Esophagus muscularis mucosa (tissue), 4 donors: ENCODE measurements at regions not wholly inside any gene's neighbourhood (a gene's known extent, or its start where the extent isn't known, plus 50 kb on each side); places are given as distances from the start of the nearest gene placed in this dataset.

Source experiments
- DNase-seq: peaks from one replicate; pipeline ENCODE4 v3.0.0-alpha.2; 2017; ENCODE audit errors: extremely low spot score
- H3K27ac ChIP-seq, 4 donors: fragments of 200-600 bp; sonication (generic); replicated peaks in 1 of 4; 1 replicate in 3 of 4; 2 replicates in 1 of 4; pipeline ENCODE4 v1.5.1; 2016 to 2019; ENCODE audit warnings: mild to moderate bottlenecking in 1 of 4
- H3K27me3 ChIP-seq, 4 donors: fragments of 200-600 bp; sonication (generic); one replicate each; pipeline versions ENCODE4 v1.5.1 to v1.6.0; 2016 to 2019
- H3K36me3 ChIP-seq, 4 donors: fragments of 200-600 bp; sonication (generic); one replicate each; pipeline ENCODE4 v1.5.1; 2016 to 2019
- H3K4me1 ChIP-seq, 4 donors: fragments of 200-600 bp; sonication (generic); one replicate each; pipeline ENCODE4 v1.5.1; 2016 to 2019
- H3K4me3 ChIP-seq, 4 donors: fragments of 200-600 bp; sonication (generic); 1 replicate in 2 of 4; 2 replicates in 2 of 4; pipeline ENCODE4 v1.5.1; 2016 to 2019; ENCODE audit warnings: mild to moderate bottlenecking in 4 of 4, moderate library complexity in 1 of 4
- H3K9me3 ChIP-seq, 4 donors: fragments of 200-600 bp; sonication (generic); 1 replicate in 3 of 4; 2 replicates in 1 of 4; pipeline ENCODE4 v1.5.1; 2016 to 2019
- EP300 ChIP-seq: sonication (generic); formaldehyde crosslinking; IDR thresholded peaks from one replicate; pipeline ENCODE4 v1.6.1; 2017; ENCODE audit warnings: antibody characterized with exemption
- POLR2A ChIP-seq: fragments of 450-650 bp; IDR thresholded peaks from one replicate; pipeline ENCODE4 v1.6.1; 2017; ENCODE audit warnings: antibody characterized with exemption, moderate library complexity, mild to moderate bottlenecking, low read depth
- POLR2AphosphoS5 ChIP-seq, 2 donors: sonication (generic); formaldehyde crosslinking; IDR thresholded peaks; one replicate each; pipeline ENCODE4 v1.6.1; 2017; ENCODE audit warnings: antibody characterized with exemption in 2 of 2
- WGBS: methylation state at CpG from one replicate; pipeline ENCODE4 v1.1.5; 2018; 5-methylcytosine and 5-hydroxymethylcytosine counted together
- intact Hi-C: fragments of 100-400 bp; cut with DNase I; formaldehyde crosslinking; loops from one replicate; pipeline ENCODE4 v1.15.1; 2023
- TF ChIP-seq, protein P1 (sequence below), 3 experiments: fragments of 200-600 bp in 2 of 3; fragments of 450-650 bp in 1 of 3; sonication (generic) in 2 of 3; IDR thresholded peaks; one replicate each; pipeline ENCODE4 v1.5.1; 2017 to 2019; ENCODE audit warnings: antibody characterized with exemption in 3 of 3, mild to moderate bottlenecking in 2 of 3, moderate library complexity in 1 of 3

DNA sequence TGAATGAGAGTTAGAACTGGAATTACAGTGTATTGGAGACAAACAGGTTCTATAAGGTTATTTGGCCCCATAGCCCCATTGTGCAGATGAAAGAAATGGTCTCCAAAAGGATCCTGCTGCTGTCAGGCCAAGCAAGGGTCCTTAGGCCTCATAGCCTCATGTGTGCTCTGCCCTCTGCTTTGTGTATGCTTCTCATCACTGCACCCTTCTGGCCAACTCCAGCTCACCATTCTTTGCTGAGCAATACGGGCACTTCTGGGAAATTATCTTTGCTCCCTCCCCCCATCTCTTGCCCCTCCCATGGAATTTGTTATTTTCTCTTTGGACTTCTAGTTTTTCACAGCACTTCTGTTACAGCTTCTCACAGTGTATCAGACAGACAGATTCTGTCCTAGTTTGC lies 298.8 kb downstream of the FOXA2 start:
- WGBS: 67% methylated on average over 1 of the region's 1 CpG

DNA sequence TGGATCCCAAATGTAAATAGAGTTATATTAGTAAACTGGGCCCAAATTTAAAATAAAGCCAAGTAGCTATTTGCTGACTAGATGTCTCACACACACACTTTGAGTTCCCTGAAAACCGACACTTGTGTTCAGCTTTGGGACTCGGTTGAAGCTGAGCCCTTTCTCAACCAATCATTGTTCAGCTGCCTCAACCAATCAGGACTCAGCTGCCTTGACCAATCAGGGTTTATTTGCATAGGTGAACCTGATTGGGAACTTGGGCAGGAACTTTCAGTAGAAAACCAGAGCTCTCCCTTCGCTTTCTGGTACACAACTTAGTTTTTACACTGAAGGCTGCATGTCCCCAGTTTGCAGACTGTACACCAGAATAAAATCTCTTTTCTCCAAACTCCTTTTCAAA lies 301.7 kb downstream of the FOXA2 start:
- Histone ChIP-seq H3K9me3 (no peaks in the 10 kb centered on the region), H3K4me1 (no peaks in the 10 kb centered on the region), H3K4me3 (no peak overlapping the region), H3K27me3 (peaks cover 0 to 4% (median 0%) of the 10 kb centered on the region in 4 donors), H3K36me3 (no peaks in the 10 kb centered on the region), H3K27ac (no peak overlapping the region)
- TF ChIP-seq POLR2A (no peak), EP300 (no peak), POLR2AphosphoS5 (IDR thresholded peaks at IDR 0.05) (no peak)
- TF ChIP-seq, protein P1, sequence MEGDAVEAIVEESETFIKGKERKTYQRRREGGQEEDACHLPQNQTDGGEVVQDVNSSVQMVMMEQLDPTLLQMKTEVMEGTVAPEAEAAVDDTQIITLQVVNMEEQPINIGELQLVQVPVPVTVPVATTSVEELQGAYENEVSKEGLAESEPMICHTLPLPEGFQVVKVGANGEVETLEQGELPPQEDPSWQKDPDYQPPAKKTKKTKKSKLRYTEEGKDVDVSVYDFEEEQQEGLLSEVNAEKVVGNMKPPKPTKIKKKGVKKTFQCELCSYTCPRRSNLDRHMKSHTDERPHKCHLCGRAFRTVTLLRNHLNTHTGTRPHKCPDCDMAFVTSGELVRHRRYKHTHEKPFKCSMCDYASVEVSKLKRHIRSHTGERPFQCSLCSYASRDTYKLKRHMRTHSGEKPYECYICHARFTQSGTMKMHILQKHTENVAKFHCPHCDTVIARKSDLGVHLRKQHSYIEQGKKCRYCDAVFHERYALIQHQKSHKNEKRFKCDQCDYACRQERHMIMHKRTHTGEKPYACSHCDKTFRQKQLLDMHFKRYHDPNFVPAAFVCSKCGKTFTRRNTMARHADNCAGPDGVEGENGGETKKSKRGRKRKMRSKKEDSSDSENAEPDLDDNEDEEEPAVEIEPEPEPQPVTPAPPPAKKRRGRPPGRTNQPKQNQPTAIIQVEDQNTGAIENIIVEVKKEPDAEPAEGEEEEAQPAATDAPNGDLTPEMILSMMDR (IDR thresholded peaks at IDR 0.05): no peak
- 84% methylated on average over 3 of the region's 3 CpGs for WGBS
- no peak for DNase-seq
- intact Hi-C loops: no loop called here

More for the DNA sequence above, 298.8 kb downstream of the FOXA2 start:
- H3K4me1 ChIP-seq: no peaks in the 10 kb centered on the region
- no peak for TF ChIP-seq POLR2A
- no peak for TF ChIP-seq EP300
- TF ChIP-seq, protein P1 (IDR thresholded peaks at IDR 0.05): no peak
- no peak for TF ChIP-seq POLR2AphosphoS5 (IDR thresholded peaks at IDR 0.05)
- H3K9me3 ChIP-seq: no peaks in the 10 kb centered on the region
- peaks cover 0 to 15% (median 0%) of the 10 kb centered on the region in 4 donors for H3K27me3 ChIP-seq
- DNase-seq: no peak
- no peaks in the 10 kb centered on the region for H3K36me3 ChIP-seq
- H3K27ac ChIP-seq: no peak overlapping the region
- intact Hi-C loops: no loop called here
- H3K4me3 ChIP-seq: no peak overlapping the region

DNA sequence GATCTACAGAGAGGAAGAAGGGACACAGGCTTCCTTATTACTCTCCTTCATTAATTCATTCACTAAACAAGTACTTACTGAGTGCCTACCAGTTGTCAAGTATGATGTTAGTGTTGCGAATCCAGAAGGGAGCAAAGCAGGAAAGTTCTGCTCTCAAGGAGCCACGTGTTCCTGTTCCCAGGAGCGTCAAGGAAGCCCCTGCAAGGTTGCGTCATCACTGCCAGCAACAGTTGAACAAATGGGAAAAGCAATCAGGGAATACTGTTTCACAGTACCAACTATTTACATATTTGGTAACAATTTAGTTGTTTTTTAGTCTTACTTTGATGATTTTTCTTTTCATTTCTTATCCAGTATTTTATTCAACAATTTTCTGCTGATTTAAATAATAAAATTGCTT lies 310.0 kb downstream of the FOXA2 start:
- intact Hi-C loops: no loop called here
- 74% methylated on average over 4 of the region's 4 CpGs for WGBS
- H3K4me1 ChIP-seq: peaks cover 0 to 20% (median 10%) of the 10 kb centered on the region in 4 donors
- no peaks in the 10 kb centered on the region for H3K36me3 ChIP-seq
- TF ChIP-seq POLR2AphosphoS5 (IDR thresholded peaks at IDR 0.05): no peak
- no peak for TF ChIP-seq POLR2A
- no peak for TF ChIP-seq EP300
- TF ChIP-seq, protein P1 (IDR thresholded peaks at IDR 0.05): no peak
- no peaks in the 10 kb centered on the region for H3K9me3 ChIP-seq
- no peak overlapping the region for H3K4me3 ChIP-seq
- no peak overlapping the region for H3K27ac ChIP-seq
- no peak for DNase-seq
- no peaks in the 10 kb centered on the region for H3K27me3 ChIP-seq

DNA sequence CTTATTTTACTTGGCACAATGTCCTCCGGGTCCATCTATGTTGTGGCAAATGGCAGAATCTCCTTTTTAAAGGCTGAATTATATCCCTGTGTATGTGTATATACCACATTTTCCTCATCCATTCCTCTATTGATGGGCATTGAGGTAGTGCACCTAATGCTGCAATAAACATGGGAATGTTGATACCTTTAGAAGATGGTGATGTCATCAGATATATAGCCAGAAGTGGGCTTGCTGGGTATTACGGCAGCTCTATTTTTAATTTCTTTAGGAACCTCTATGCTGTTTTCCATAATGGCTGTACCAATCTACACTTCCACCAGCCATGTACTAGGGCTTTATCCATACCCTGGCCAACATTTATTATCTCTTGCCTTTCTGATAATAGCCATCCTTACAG lies 315.7 kb downstream of the FOXA2 start:
- Histone ChIP-seq H3K36me3 (no peaks in the 10 kb centered on the region), H3K4me3 (no peak overlapping the region), H3K9me3 (no peaks in the 10 kb centered on the region), H3K27me3 (no peaks in the 10 kb centered on the region), H3K4me1 (peaks cover 0 to 20% (median 10%) of the 10 kb centered on the region in 4 donors), H3K27ac (no peak overlapping the region)
- TF ChIP-seq POLR2A (no peak), POLR2AphosphoS5 (IDR thresholded peaks at IDR 0.05) (no peak), EP300 (no peak)
- TF ChIP-seq, protein P1 (IDR thresholded peaks at IDR 0.05): no peak
- DNase-seq: no peak
- intact Hi-C loops: no loop called here
- 78% methylated on average over 2 of the region's 2 CpGs for WGBS

DNA sequence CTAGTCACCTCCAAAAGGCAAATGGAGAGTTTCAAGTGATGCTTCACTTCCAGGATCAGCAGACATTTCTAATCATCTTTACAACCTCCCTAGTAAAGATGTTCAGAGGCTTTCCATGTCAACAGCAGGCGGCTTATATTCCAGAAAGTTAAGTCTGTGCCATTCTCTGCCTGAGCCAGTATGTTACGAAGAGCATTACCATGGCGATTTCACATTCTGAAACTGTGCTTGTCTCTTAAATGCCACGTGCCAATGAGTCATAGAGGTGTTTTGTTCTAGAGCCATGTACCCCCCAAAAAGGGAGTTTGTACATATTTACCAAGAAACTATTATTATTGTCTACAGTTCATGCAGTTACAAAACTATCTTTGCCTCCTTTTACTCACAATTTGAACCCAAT lies 319.5 kb downstream of the FOXA2 start:
- DNase-seq: no peak
- H3K36me3 ChIP-seq: no peaks in the 10 kb centered on the region
- TF ChIP-seq, protein P1 (IDR thresholded peaks at IDR 0.05): no peak
- TF ChIP-seq POLR2A (no peak), EP300 (no peak)
- no peak overlapping the region for H3K4me3 ChIP-seq
- intact Hi-C loops: no loop called here
- H3K27ac ChIP-seq: no peak overlapping the region
- no peaks in the 10 kb centered on the region for H3K9me3 ChIP-seq
- H3K4me1 ChIP-seq: peaks cover 0 to 8% (median 3%) of the 10 kb centered on the region in 4 donors
- H3K27me3 ChIP-seq: no peaks in the 10 kb centered on the region
- WGBS: 76% methylated on average over 3 of the region's 4 CpGs
